Neural crest cell (in vitro differentiated cells): ENCODE measurements at regions not wholly inside any gene's neighbourhood (a gene's known extent, or its start where the extent isn't known, plus 50 kb on each side); places are given as distances from the start of the nearest gene placed in this dataset.

ENCODE experiments used
- DNase-seq: peaks from one replicate; pipeline ENCODE4 v3.0.0; 2021; ENCODE audit warnings: low read depth, mixed read lengths, low spot score
- H3K27ac Mint-ChIP-seq: one replicate; pipeline ENCODE4 v1.8.0; 2021; ENCODE audit warnings: mild to moderate bottlenecking, mixed read lengths; ENCODE audit not compliant: unreplicated experiment
- H3K27me3 Mint-ChIP-seq: 2 replicates; pipeline ENCODE4 v1.8.0; 2021; ENCODE audit warnings: low read depth, mild to moderate bottlenecking, mixed read lengths
- H3K36me3 Mint-ChIP-seq: 2 replicates; pipeline ENCODE4 v1.8.0; 2021; ENCODE audit warnings: low read depth, mild to moderate bottlenecking, mixed read lengths
- H3K4me1 Mint-ChIP-seq: 2 replicates; pipeline ENCODE4 v1.8.0; 2021; ENCODE audit warnings: mixed read lengths
- H3K4me3 Mint-ChIP-seq: one replicate; pipeline ENCODE4 v1.8.0; 2021; ENCODE audit warnings: mild to moderate bottlenecking, mixed read lengths
- H3K9me3 Mint-ChIP-seq: 2 replicates; pipeline ENCODE4 v1.8.0; 2021; ENCODE audit warnings: mixed read lengths
- TF ChIP-seq, protein P1 (sequence below): fragments of 200-600 bp; sonication (generic); conservative IDR thresholded peaks from 2 replicates; pipeline ENCODE4 v1.5.0; 2021; ENCODE audit warnings: antibody characterized with exemption, mild to moderate bottlenecking

DNA sequence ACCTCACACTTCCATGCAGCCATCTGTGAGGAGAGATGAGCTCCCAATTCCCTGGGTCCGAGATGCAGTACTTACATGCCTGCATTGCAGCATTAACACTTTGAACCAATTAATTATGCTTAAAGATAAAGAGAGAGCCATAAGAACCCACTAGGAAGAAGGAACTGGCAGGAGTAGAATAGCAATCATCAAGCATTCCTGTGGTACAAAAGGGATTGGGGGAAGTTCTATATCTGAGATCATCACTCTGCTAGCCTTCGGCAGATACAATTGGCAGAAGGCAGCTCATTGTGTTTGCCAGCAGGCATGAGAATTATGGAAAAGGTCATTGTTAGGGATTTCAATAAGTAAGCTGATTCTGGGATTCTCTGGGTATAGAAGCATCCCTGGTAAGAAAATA lies 891.4 kb downstream of the NTRK3 start:
- TF ChIP-seq, protein P1, sequence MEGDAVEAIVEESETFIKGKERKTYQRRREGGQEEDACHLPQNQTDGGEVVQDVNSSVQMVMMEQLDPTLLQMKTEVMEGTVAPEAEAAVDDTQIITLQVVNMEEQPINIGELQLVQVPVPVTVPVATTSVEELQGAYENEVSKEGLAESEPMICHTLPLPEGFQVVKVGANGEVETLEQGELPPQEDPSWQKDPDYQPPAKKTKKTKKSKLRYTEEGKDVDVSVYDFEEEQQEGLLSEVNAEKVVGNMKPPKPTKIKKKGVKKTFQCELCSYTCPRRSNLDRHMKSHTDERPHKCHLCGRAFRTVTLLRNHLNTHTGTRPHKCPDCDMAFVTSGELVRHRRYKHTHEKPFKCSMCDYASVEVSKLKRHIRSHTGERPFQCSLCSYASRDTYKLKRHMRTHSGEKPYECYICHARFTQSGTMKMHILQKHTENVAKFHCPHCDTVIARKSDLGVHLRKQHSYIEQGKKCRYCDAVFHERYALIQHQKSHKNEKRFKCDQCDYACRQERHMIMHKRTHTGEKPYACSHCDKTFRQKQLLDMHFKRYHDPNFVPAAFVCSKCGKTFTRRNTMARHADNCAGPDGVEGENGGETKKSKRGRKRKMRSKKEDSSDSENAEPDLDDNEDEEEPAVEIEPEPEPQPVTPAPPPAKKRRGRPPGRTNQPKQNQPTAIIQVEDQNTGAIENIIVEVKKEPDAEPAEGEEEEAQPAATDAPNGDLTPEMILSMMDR: no peak
- Mint-ChIP-seq H3K36me3 (no peaks in the 10 kb centered on the region), H3K4me1 (peaks cover 4% of the 10 kb centered on the region), H3K27ac (no peak overlapping the region), H3K4me3 (no peak overlapping the region), H3K9me3 (peaks cover 4% of the 10 kb centered on the region), H3K27me3 (no peaks in the 10 kb centered on the region)
- no peak for DNase-seq

DNA sequence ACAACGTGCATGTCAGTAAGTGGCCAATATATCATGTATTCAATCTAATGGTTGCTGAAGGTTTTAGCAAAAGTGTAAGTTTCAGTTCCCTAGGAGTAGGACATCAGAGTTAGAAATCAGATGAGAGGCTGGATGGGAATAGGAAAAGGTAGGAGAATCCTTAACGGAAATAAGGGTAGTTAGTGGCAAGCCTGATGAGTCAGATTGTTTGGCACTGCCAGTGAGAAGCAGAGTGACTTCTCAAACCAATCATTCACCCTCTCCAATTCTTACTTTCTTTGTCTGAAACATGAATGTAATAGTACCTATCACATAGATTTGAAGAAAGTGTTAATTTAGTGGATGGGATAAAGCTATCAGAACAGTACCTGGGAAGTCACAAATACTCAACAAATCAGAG lies 894.0 kb downstream of the NTRK3 start:
- no peak overlapping the region for H3K4me3 Mint-ChIP-seq
- TF ChIP-seq, protein P1: no peak
- H3K27me3 Mint-ChIP-seq: peaks cover 2% of the 10 kb centered on the region
- no peaks in the 10 kb centered on the region for H3K36me3 Mint-ChIP-seq
- H3K27ac Mint-ChIP-seq: no peak overlapping the region
- no peaks in the 10 kb centered on the region for H3K9me3 Mint-ChIP-seq
- DNase-seq: no peak
- H3K4me1 Mint-ChIP-seq: peaks cover 4% of the 10 kb centered on the region

DNA sequence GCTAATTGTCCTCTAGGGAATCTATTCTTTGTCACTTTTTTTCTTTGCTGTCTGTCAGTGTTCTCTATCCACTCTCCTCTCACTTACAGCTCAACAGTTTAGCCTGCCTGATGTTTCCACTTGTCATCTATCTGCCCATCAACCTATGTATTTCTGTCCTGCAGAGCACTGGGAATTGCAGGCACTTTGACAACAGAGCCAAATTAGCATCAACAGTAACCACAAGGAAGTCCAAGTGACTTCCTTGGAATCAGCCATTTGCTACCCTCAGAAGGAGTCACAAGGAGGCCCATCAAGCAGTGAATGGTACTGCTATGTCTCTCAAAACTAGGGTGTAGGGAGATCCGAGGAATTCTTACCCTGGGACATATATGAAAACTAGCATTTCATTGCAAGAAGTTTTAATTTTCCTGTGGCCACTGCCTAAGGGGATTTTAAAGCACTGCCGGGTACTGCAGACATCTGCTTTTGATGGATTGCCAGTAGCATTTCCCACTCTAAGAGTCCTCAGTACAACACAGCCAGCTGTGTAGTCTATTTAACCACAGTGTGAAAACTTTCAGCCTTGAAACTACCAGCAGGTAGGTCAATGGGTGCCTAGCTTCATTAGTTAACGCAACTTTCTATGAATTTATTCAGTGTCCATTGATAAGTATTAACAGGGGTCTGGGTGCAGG lies 898.8 kb downstream of the NTRK3 start:
- H3K27ac Mint-ChIP-seq: no peak overlapping the region
- no peak for DNase-seq
- no peaks in the 10 kb centered on the region for H3K36me3 Mint-ChIP-seq
- no peaks in the 10 kb centered on the region for H3K4me1 Mint-ChIP-seq
- no peak overlapping the region for H3K4me3 Mint-ChIP-seq
- H3K9me3 Mint-ChIP-seq: no peaks in the 10 kb centered on the region
- TF ChIP-seq, protein P1: no peak
- H3K27me3 Mint-ChIP-seq: peaks cover 3% of the 10 kb centered on the region

DNA sequence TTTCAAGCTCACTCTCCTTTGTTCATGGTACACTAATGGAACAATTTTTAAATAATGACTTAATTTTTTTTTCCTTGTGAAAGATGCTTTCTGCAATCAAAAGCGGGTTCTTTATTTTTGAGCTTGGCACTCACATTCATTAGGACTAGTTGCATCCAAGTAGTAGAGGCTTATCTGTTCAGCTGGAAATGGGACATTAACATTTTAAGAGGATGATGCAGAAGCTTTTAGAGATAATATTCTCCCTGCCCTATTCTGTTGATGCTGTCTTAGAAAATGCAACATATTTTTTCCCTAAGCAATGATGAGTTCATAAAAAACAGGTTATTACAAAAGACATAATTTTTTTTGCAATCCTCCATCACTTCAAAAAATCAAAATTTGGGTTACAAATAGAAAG lies 900.6 kb downstream of the NTRK3 start:
- TF ChIP-seq, protein P1: no peak
- Mint-ChIP-seq H3K27me3 (peaks cover 3% of the 10 kb centered on the region), H3K36me3 (no peaks in the 10 kb centered on the region), H3K4me3 (no peak overlapping the region), H3K9me3 (no peaks in the 10 kb centered on the region), H3K4me1 (no peaks in the 10 kb centered on the region), H3K27ac (no peak overlapping the region)
- DNase-seq: no peak

DNA sequence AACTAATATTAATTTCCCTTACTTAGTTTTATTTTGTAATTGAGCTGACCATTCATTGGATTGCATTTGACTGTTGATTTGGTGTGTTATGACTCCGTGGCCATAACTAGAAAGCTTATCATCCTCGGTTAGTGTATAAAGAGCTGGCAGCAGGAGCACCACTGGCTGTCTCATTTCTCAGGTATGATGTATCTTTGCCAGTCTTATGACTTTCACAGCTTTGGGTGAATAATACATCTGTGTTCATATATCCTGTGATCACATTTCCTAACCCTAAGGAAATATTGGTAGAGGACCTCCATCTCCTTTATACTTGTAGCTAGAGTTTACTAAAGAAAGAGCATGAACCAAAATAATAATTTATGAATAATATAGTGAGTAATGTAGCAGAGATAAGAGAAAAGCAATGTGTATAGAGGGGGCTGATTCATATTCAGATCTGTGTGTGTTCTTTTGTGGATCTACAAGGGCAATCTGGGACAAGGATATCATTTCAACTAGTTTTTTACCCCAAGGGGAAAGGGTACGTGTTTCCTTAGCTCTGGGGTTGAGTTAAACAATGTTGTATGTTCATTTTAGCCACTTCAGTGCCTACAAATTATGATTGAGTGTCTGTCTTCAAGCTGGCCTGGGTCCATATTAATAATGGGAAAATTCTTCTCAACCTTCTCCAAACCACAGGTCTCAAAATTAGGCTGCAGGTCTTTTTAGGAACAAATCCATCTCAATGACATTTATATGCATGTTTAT lies 901.7 kb downstream of the NTRK3 start:
- Mint-ChIP-seq H3K9me3 (no peaks in the 10 kb centered on the region), H3K27ac (no peak overlapping the region), H3K27me3 (peaks cover 3% of the 10 kb centered on the region), H3K4me3 (no peak overlapping the region), H3K4me1 (no peaks in the 10 kb centered on the region), H3K36me3 (no peaks in the 10 kb centered on the region)
- TF ChIP-seq, protein P1: no peak
- DNase-seq: no peak
